NCI-H2227 (cell line): ENCODE measurements at regions not wholly inside any gene's neighbourhood (a gene's known extent, or its start where the extent isn't known, plus 50 kb on each side); places are given as distances from the start of the nearest gene placed in this dataset.
A peak's percentile ranks its signal among the peaks of the same experiment; 100 is the strongest.

Source experiments
- DNase-seq: peaks from one replicate; lab custom pipeline; 2025; ENCODE audit not compliant: unreplicated experiment; lab: John Stamatoyannopoulos, UW

- peak; percentile 19 for DNase-seq
These were observed 112.9 kb upstream of the PJA1 start for GRCh38 chrX:69278031-69278687.

GRCh38 chrX:69277369-69277990 is 112.2 kb upstream of the PJA1 start:
- DNase-seq, result no peak

GRCh38 chrX:69268611-69269010 is 103.4 kb upstream of the PJA1 start:
- no peak for DNase-seq

- no peak for DNase-seq
These were observed 98.9 kb upstream of the PJA1 start for GRCh38 chrX:69264158-69264581.

GRCh38 chrX:69263251-69263820 is 98.1 kb upstream of the PJA1 start:
- DNase-seq, result no peak

- DNase-seq, result no peak
These were observed 97.0 kb upstream of the PJA1 start for GRCh38 chrX:69262036-69262936.

DNA sequence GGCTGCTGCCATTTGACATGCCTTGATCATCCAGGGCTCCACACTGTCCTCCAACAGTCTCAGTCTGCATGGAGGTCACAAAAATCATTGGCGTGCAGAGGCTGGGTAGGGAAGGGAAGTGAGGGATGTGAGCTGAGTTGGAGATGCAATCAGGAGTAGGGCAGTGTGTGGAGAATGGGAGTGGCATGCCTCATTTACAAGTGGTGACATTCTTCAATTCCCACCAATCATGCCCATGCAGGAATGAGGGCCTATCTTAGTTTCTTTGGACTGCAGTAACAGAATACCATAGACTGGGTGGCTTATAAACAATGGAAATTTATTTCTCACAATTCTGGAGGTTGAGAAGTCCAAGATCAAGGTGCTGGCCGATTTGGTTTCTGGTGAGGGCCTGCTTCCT is 94.9 kb upstream of the PJA1 start:
- DNase-seq, result no peak

DNA sequence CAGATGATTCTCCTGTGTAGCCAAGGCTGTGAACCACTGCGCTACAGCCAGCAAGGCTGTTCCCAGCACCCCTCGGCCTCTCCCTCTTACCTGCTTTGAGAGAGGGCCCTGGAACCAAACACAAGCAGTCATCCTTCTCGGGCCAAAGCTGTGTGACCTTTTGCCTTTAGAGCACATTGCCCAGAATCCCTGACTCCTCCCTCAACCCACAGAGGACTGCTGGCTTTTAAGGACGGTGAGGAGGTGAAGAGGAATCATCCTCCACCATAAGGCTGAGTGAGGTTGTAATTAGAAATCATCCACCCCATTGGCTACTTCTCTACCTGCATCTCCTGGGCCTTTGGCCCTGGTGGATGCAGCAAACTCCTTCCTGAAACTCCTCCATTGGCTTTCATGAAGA is 93.6 kb upstream of the PJA1 start:
- no peak for DNase-seq

DNA sequence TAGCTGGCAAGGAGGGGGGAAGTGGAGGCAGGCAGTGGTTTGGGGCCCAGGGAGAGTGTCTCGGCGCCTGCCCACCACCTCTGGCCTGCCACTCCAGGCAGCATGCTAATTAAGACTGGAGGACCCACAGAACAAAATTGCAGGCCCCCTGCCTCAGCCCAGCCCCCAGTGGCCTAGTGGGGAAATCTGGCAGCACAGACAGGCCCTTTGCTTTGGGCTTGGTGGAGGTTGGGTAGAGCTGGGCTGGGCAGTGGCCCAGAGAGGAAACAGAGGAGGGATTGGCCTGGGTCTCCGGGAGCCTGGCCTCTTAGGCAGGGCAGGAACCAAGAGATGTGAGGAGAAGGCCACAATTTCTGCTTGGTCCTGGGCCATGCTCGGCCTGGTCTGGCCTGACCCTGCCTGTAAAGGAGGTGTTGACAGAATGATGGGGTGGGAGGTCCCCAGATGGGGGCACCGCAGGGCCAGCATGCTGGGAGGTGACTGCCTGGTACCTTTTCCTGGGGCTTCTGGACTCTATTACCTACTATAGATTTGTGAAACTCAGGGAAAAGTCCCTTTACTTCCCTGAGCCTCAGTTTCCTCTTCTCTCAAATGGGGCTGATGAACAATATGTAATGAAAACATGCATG is 92.4 kb upstream of the PJA1 start:
- DNase-seq, result no peak

DNA sequence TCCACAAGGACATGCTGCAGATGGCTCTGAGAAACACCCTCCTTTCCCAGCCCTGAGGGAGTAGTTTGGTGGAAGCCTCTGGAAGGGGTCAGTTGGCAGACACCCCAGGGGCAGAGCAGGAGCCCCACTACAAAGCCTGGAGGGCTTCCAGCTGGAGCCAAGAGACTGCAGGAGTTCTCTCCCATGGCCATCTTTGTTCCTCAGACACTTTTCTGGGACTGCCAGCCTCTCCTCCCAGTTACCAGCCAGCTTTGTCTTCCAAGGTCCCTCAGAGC is 91.0 kb upstream of the PJA1 start:
- no peak for DNase-seq

DNA sequence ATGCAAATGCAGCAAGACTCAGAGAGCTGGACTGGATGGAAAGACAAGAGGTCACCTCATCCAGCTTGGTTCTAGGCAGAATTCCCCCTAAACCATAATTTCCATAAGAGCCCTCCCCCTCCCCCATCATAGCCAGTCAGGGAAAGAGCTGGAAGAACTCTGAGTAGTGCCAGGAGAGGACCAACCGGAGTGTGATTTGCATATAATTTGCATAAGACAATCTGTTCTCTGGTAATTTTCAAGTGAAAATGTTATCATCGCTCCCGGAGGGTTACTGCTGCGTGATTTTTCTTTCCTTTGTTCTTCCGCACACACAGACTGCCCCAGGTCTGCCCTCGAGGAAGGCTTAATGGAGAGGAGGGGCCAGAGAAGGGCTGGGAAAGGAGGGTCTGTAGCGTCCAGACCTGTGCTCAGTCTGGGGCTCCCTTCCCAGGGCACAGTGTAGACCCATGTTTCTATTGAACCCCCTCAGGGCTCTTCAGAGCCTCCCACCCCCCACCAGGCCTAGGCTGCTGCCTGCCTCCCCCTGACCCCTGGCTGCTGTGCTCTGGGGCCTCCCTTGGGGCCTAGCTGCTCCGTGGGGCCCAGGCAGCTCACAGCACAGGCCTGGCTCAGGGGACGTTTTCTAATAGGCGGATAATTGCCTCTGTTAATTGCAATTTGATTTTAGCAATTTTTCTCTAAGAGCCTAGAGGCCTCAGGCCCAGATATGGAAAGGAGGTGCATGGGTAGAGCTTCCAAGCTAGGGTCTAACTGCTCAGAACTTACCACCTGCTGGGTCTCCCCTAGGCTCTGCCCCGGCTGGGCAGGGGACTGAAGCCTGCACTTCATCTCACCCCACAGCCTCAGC is 90.4 kb upstream of the PJA1 start:
- no peak for DNase-seq

- DNase-seq, result no peak
These were observed 88.6 kb upstream of the PJA1 start for GRCh38 chrX:69253821-69254220.

- DNase-seq, result no peak
These were observed 78.0 kb upstream of the PJA1 start for GRCh38 chrX:69243276-69243675.

GRCh38 chrX:69238887-69239231 is 73.6 kb upstream of the PJA1 start:
- no peak for DNase-seq

DNA sequence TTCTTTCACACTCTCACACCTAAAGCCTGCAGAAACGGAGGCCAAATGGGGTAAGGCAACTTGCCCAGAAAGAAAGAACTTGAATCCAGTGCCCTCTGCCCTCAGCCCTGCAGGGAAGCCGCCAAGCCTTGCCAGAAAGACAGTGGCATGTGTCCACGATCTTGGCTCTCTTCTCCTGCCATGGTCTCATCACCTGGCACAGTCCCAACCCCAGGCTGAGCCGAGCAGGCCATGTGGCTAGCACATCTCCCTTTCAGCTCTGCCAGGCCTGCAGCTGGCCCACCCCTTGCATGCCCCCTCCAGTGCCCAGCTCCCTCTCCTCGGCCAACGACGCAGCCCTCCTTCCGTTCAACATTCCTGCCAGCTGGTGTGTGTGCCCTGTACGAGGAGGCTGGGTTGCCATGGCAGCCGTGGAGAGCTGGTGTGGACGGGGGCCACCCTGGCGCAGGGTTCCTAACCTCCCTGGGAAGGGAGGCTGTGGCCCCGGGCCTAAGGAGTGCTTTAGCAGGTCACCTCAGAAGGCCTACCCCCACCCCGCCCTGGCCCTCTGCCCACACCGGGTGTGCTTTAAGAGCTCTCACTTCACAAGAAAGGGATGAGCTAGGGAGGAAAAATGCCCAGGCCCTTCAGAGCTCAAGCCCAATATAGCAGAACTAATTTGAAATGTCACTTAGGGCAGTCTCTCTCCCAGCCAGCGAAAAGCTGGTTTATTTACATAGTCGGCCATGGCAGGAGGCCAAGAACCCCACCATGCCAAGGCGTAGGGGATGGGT is 73.0 kb upstream of the PJA1 start:
- peak; percentile 37 for DNase-seq

DNA sequence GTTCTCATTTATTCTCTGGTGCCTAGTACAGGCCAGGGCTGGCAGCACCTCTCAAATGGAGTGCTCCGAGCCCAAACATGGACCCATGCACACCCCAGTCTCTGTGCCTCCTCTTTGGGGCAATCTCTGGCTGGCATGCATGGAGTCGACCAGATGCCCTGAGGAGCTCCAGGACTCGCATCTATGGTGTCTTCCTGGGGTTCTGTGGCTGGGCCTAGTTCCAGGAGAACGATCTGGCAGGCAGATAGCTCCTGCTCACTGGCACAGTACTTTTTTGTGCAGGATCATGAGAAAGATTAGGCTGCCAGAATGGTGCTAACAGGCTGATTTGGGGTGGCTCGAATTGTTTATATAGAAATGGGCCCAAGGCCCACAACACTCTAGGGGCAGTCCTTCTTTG is 72.0 kb upstream of the PJA1 start:
- no peak for DNase-seq

DNA sequence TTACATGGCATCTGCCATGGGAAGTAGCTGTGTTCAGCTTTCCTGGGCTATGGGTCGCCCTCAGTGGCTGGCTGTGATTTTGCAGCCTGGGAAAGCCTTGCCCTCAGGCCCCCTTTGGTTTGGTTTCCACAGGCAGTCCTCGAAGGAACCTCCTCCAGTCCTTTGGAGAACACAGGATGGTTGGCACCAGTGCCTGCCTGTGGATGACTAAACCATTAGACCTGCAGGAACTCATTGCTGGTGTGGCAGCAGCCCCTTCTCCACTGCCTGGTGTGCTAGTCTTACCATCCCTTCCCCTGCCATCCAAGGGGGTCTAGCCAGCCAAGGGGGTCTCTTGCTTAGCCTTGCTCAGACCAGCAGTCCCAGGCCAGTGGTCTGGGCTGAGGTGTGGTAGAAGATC is 71.4 kb upstream of the PJA1 start:
- no peak for DNase-seq

GRCh38 chrX:69234624-69235023 is 69.4 kb upstream of the PJA1 start:
- no peak for DNase-seq

DNA sequence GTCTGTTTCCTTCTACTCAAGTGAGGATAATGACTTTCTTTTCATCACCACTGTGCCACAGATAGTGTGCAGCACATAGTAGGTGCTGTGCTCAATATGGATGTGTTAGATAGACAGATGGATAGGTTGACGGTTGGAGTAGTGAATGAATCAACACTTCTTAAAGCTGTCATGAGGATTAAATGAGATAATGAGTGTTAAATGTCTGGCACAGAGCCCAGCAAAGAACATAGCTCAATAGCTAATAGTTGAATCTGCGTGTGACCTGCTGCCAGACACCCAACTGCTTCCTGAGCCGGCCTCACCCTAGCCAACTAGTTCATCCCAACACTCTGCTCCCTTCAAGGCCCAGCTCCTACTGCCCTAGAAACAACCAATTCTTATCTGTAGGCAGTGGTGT is 67.7 kb upstream of the PJA1 start:
- DNase-seq, result no peak

DNA sequence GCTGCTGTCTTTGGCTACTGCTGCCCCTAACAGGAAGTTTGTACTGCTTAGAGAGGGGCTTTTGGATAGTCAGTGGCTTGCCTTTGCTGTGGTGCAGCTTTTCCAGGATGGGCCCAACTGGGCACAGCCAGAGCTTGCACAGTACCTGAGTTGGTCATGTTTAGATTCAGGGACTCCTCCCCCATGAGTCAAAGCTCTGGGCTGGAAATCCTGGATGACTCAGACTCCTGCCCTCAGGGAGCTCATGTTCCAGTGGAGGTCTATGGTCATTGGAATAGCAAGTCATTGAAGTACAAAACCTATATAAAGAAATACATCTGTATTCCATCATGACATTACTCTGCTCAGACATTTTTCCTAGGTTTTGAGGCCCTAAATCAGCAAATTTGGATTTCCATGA is 66.7 kb upstream of the PJA1 start:
- no peak for DNase-seq
